ENCODE measurements at regions not wholly inside any gene's neighbourhood (a gene's known extent, or its start where the extent isn't known, plus 50 kb on each side); places are given as distances from the start of the nearest gene placed in this dataset.

DNA sequence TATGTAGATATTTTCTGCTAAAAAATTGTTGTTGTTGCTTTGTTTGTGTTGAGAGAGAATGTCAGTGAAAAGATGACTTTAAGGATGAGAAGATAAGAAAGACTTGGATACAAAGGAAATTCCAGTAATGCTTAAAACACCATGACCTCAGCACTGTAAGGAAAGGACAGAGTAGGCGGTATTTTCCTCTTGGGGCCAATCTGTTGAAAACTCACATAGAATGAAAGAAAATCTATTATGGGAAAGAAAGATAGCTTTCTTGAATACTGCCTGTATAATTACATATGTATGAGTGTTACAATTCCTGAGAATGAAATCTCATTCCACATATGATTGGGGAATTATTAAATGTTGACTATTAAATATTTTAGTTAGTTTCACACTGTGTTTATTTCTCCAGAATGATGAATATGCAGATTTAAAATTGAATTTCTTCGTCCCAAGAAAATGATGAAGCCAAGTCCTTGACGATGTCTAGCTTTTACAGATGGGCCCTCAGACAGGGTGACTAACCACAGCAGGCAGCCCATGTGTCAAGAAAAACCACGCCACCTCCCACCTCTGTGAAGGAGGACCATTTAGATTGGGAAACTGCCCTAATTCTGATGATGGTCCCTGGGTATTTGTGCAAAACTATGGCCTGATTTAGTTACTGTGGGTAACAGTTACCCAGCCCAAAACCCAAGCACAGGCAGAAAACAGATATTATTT lies 49.7 kb upstream of the LMO4 start:
- DNase-seq = no peak
